Endodermal cell (in vitro differentiated cells): ENCODE measurements at regions not wholly inside any gene's neighbourhood (a gene's known extent, or its start where the extent isn't known, plus 50 kb on each side); places are given as distances from the start of the nearest gene placed in this dataset.

Experiments
- DNase-seq: peaks from one replicate; pipeline ENCODE4 v3.0.0-alpha.2; 2017
- H3K27ac ChIP-seq: 2 replicates; pipeline ENCODE4 v1.5.1; 2013; ENCODE audit warnings: mild to moderate bottlenecking, low read depth, low read length, moderate library complexity
- H3K27me3 ChIP-seq: 2 replicates; pipeline ENCODE4 v1.6.1; 2013; ENCODE audit warnings: mild to moderate bottlenecking, low read length, moderate library complexity; ENCODE audit not compliant: insufficient read depth, control insufficient read depth, poor library complexity, severe bottlenecking
- H3K36me3 ChIP-seq: 2 replicates; pipeline ENCODE4 v1.7.0; 2013; ENCODE audit warnings: mild to moderate bottlenecking, low read length, moderate library complexity; ENCODE audit not compliant: control insufficient read depth, insufficient read depth
- H3K4me1 ChIP-seq: one replicate; pipeline ENCODE4 v1.7.0; 2013; ENCODE audit warnings: low read length; ENCODE audit not compliant: control insufficient read depth, insufficient read depth
- H3K4me3 ChIP-seq: 2 replicates; pipeline ENCODE4 v1.5.1; 2013; ENCODE audit warnings: mild to moderate bottlenecking, low read length, moderate library complexity
- H3K9ac ChIP-seq: 2 replicates; pipeline ENCODE4 v1.6.1; 2013; ENCODE audit warnings: mild to moderate bottlenecking, low read length, moderate library complexity; ENCODE audit not compliant: poor library complexity, severe bottlenecking; ENCODE audit errors: extremely low read depth
- H3K9me3 ChIP-seq: 2 replicates; pipeline ENCODE4 v1.6.1; 2013; ENCODE audit warnings: mild to moderate bottlenecking, low read length, moderate library complexity; ENCODE audit not compliant: control insufficient read depth
- H3K27ac Mint-ChIP-seq: 2 replicates; pipeline ENCODE4 v1.8.0; 2020; ENCODE audit warnings: mixed read lengths
- H3K27me3 Mint-ChIP-seq: 2 replicates; pipeline ENCODE4 v1.8.0; 2021; ENCODE audit warnings: mild to moderate bottlenecking, mixed read lengths; ENCODE audit not compliant: insufficient read depth
- H3K36me3 Mint-ChIP-seq: 2 replicates; pipeline ENCODE4 v1.8.0; 2020; ENCODE audit warnings: low read depth, mixed read lengths
- H3K4me1 Mint-ChIP-seq: 2 replicates; pipeline ENCODE4 v1.8.0; 2020; ENCODE audit warnings: mixed read lengths
- H3K4me3 Mint-ChIP-seq: 2 replicates; pipeline ENCODE4 v1.8.0; 2020; ENCODE audit warnings: mild to moderate bottlenecking, moderate library complexity, mixed read lengths
- H3K9me3 Mint-ChIP-seq: 2 replicates; pipeline ENCODE4 v1.8.0; 2020; ENCODE audit warnings: mild to moderate bottlenecking, mixed read lengths
- CTCF ChIP-seq: fragments of 200-600 bp; sonication (generic); conservative IDR thresholded peaks from 2 replicates; pipeline ENCODE4 v1.5.0; 2021; ENCODE audit warnings: antibody characterized with exemption, mild to moderate bottlenecking
- WGBS, 2 experiments: methylation state at CpG; one replicate each; pipeline versions ENCODE4 v1.1.5 to v1.1.7; 2013; ENCODE audit warnings: missing lambda C conversion rate in 2 of 2, mixed read lengths in 1 of 2; ENCODE audit not compliant: insufficient coverage in 1 of 2, insufficient read length in 1 of 2; 5-methylcytosine and 5-hydroxymethylcytosine counted together

GRCh38 chr3:194973366-194974000, 287.8 kb downstream of the FAM43A start:
- no peak for TF ChIP-seq CTCF
- Histone ChIP-seq H3K27me3 (no peaks in the 10 kb centered on the region), H3K9ac (no peak overlapping the region), H3K4me3 (no peak overlapping the region), H3K36me3 (no peaks in the 10 kb centered on the region), H3K9me3 (peaks cover 7% of the 10 kb centered on the region), H3K27ac (no peak overlapping the region), H3K4me1 (no peaks in the 10 kb centered on the region)
- Mint-ChIP-seq H3K27me3 (peaks cover 2% of the 10 kb centered on the region), H3K27ac (no peak overlapping the region), H3K36me3 (no peaks in the 10 kb centered on the region), H3K4me3 (no peak overlapping the region), H3K4me1 (no peaks in the 10 kb centered on the region), H3K9me3 (peaks cover 2% of the 10 kb centered on the region)
- WGBS, 2 experiments = 91 to 97% methylated on average over 12 of the region's 12 CpGs
- DNase-seq = no peak

GRCh38 chr3:194974468-194975135, 288.9 kb downstream of the FAM43A start:
- H3K27me3 ChIP-seq = no peaks in the 10 kb centered on the region
- no peaks in the 10 kb centered on the region for H3K4me1 Mint-ChIP-seq
- H3K4me1 ChIP-seq = no peaks in the 10 kb centered on the region
- H3K9me3 Mint-ChIP-seq = peaks cover 2% of the 10 kb centered on the region
- no peaks in the 10 kb centered on the region for H3K36me3 Mint-ChIP-seq
- H3K9ac ChIP-seq = no peak overlapping the region
- no peak for TF ChIP-seq CTCF
- H3K27ac ChIP-seq = no peak overlapping the region
- DNase-seq = no peak
- 75 to 96% methylated on average over 2 to 9 of the region's 9 CpGs for WGBS, 2 experiments
- no peak overlapping the region for H3K27ac Mint-ChIP-seq
- no peak overlapping the region for H3K4me3 Mint-ChIP-seq
- H3K27me3 Mint-ChIP-seq = peaks cover 2% of the 10 kb centered on the region
- peaks cover 7% of the 10 kb centered on the region for H3K9me3 ChIP-seq
- no peaks in the 10 kb centered on the region for H3K36me3 ChIP-seq
- no peak overlapping the region for H3K4me3 ChIP-seq

- no peak for DNase-seq
- no peaks in the 10 kb centered on the region for H3K27me3 ChIP-seq
- peaks cover 2% of the 10 kb centered on the region for H3K27me3 Mint-ChIP-seq
- H3K4me1 Mint-ChIP-seq = no peaks in the 10 kb centered on the region
- H3K9me3 Mint-ChIP-seq = no peaks in the 10 kb centered on the region
- H3K27ac Mint-ChIP-seq = no peak overlapping the region
- no peaks in the 10 kb centered on the region for H3K4me1 ChIP-seq
- H3K4me3 Mint-ChIP-seq = no peak overlapping the region
- no peaks in the 10 kb centered on the region for H3K9me3 ChIP-seq
- WGBS, 2 experiments = 94% methylated on average over 5 of the region's 5 CpGs
- TF ChIP-seq CTCF = no peak
- H3K36me3 Mint-ChIP-seq = no peaks in the 10 kb centered on the region
- H3K4me3 ChIP-seq = no peak overlapping the region
- no peak overlapping the region for H3K9ac ChIP-seq
- H3K27ac ChIP-seq = no peak overlapping the region
- H3K36me3 ChIP-seq = no peaks in the 10 kb centered on the region
These were observed 290.4 kb downstream of the FAM43A start for GRCh38 chr3:194976049-194976451.
